Mesenchymal stem cell (in vitro differentiated cells and primary cell): ENCODE measurements at regions not wholly inside any gene's neighbourhood (a gene's known extent, or its start where the extent isn't known, plus 50 kb on each side); places are given as distances from the start of the nearest gene placed in this dataset.

Source experiments
- DNase-seq: peaks from one replicate; pipeline ENCODE4 v3.0.0-alpha.2; 2013
- H2AFZ ChIP-seq: one replicate; pipeline ENCODE4 v1.6.1; 2013; ENCODE audit warnings: low read depth, mild to moderate bottlenecking, control low read depth, inconsistent platforms, low read length, moderate library complexity
- H2AK5ac ChIP-seq: 2 replicates; pipeline ENCODE4 v1.6.1; 2013; ENCODE audit warnings: low read length, moderate library complexity, mild to moderate bottlenecking, inconsistent platforms; ENCODE audit not compliant: severe bottlenecking
- H2BK120ac ChIP-seq: one replicate; pipeline ENCODE4 v1.6.1; 2013; ENCODE audit warnings: low read depth, mild to moderate bottlenecking, inconsistent platforms, low read length, moderate library complexity
- H2BK12ac ChIP-seq, 2 experiments: one replicate each; pipeline ENCODE4 v1.6.1; 2013; ENCODE audit warnings: inconsistent platforms in 2 of 2, low read length in 2 of 2, mild to moderate bottlenecking in 2 of 2, moderate library complexity in 2 of 2, control low read depth in 1 of 2
- H2BK15ac ChIP-seq: one replicate; pipeline ENCODE4 v1.6.1; 2013; ENCODE audit warnings: mild to moderate bottlenecking, low read depth, inconsistent platforms; ENCODE audit not compliant: poor library complexity, severe bottlenecking
- H2BK5ac ChIP-seq: 2 replicates; pipeline ENCODE4 v1.6.1; 2013; ENCODE audit warnings: low read depth, mild to moderate bottlenecking, low read length, control low read depth, inconsistent platforms; ENCODE audit not compliant: poor library complexity, severe bottlenecking
- H3K14ac ChIP-seq, 2 experiments: one replicate each; pipeline ENCODE4 v1.6.1; 2013; ENCODE audit warnings: inconsistent platforms in 2 of 2, low read length in 2 of 2, control low read depth in 1 of 2, mild to moderate bottlenecking in 1 of 2, moderate library complexity in 1 of 2
- H3K18ac ChIP-seq, 2 experiments: one replicate each; pipeline ENCODE4 v1.6.1; 2013; ENCODE audit warnings: inconsistent platforms in 2 of 2, low read length in 2 of 2, control low read depth in 1 of 2, low read depth in 1 of 2, mild to moderate bottlenecking in 1 of 2
- H3K23ac ChIP-seq, 2 experiments: one replicate each; pipeline ENCODE4 v1.6.1; 2013; ENCODE audit warnings: inconsistent platforms in 2 of 2, low read length in 2 of 2, mild to moderate bottlenecking in 2 of 2, moderate library complexity in 2 of 2, control low read depth in 1 of 2
- H3K27ac ChIP-seq: 2 replicates; pipeline ENCODE4 v1.5.1; 2013; ENCODE audit warnings: mild to moderate bottlenecking, moderate library complexity, low read length, control low read depth, inconsistent platforms; ENCODE audit not compliant: poor library complexity, severe bottlenecking
- H3K27me3 ChIP-seq, 2 experiments: 2 replicates each; pipeline versions ENCODE4 v1.6.1 to v1.7.0; 2013; ENCODE audit warnings: low read length in 2 of 2, mild to moderate bottlenecking in 2 of 2, moderate library complexity in 2 of 2, control low read depth in 1 of 2, inconsistent platforms in 1 of 2; ENCODE audit not compliant: control insufficient read depth in 1 of 2, insufficient read depth in 1 of 2
- H3K36me3 ChIP-seq, 2 experiments: 2 replicates each; pipeline versions ENCODE4 v1.6.1 to v1.7.0; 2013; ENCODE audit warnings: low read length in 2 of 2, control low read depth in 1 of 2, inconsistent platforms in 1 of 2, low read depth in 1 of 2, mild to moderate bottlenecking in 1 of 2; ENCODE audit not compliant: insufficient read depth in 2 of 2, control insufficient read depth in 1 of 2
- H3K4ac ChIP-seq, 2 experiments: one replicate each; pipeline ENCODE4 v1.6.1; 2013; ENCODE audit warnings: inconsistent platforms in 2 of 2, low read length in 2 of 2, mild to moderate bottlenecking in 2 of 2, moderate library complexity in 2 of 2, control low read depth in 1 of 2, low read depth in 1 of 2
- H3K4me1 ChIP-seq: 2 replicates; pipeline ENCODE4 v1.6.1; 2013; ENCODE audit warnings: low read depth, low read length, control low read depth; ENCODE audit not compliant: control insufficient read depth, insufficient read depth
- H3K4me2 ChIP-seq: 2 replicates; pipeline ENCODE4 v1.6.1; 2013; ENCODE audit warnings: low read length, mild to moderate bottlenecking, inconsistent platforms; ENCODE audit not compliant: poor library complexity, severe bottlenecking
- H3K4me3 ChIP-seq, 2 experiments: 2 replicates each; pipeline versions ENCODE4 v1.5.1 to v1.7.0; 2013; ENCODE audit warnings: low read length in 2 of 2, mild to moderate bottlenecking in 2 of 2, control low read depth in 1 of 2, low read depth in 1 of 2; ENCODE audit not compliant: insufficient read depth in 1 of 2
- H3K79me1 ChIP-seq: replicated peaks from 2 replicates; pipeline ENCODE4 v1.6.1; 2013; ENCODE audit warnings: mild to moderate bottlenecking, control low read depth, low read length, inconsistent platforms; ENCODE audit not compliant: poor library complexity, severe bottlenecking
- H3K9ac ChIP-seq: 2 replicates; pipeline ENCODE4 v1.7.0; 2013; ENCODE audit warnings: mild to moderate bottlenecking, low read length, moderate library complexity
- H3K9me3 ChIP-seq: 2 replicates; pipeline ENCODE4 v1.7.0; 2013; ENCODE audit warnings: mild to moderate bottlenecking, low read length; ENCODE audit not compliant: control insufficient read depth
- H4K8ac ChIP-seq: one replicate; pipeline ENCODE4 v1.6.1; 2013; ENCODE audit warnings: inconsistent platforms, mild to moderate bottlenecking, low read length, moderate library complexity
- H4K91ac ChIP-seq: one replicate; pipeline ENCODE4 v1.6.1; 2013; ENCODE audit warnings: mild to moderate bottlenecking, low read length, inconsistent platforms
- WGBS: methylation state at CpG from one replicate; pipeline ENCODE4 v1.1.7; 2013; ENCODE audit warnings: mixed read lengths; 5-methylcytosine and 5-hydroxymethylcytosine counted together

DNA sequence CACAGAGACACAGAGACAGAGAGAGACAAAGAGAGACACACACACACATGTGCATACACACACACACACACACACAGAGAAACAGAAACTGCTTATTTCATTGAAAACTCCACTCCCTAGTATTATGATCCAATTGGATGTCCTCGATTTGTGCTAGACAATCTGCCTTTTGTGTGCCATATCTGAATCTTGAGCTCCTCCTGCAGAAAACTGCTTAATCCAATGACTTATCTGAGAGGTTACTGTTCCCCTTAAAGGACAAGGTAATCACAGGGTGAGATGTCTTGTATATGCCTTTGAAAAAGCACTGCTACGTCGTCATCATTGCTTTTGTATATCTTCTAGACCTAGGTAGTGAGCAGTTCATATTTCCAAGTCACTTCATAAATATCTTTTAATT, 371.5 kb downstream of the LRIG3 start:
- no peaks in the 10 kb centered on the region for H3K27me3 ChIP-seq
- H3K18ac ChIP-seq = no peak overlapping the region
- H2BK12ac ChIP-seq = peak overlapping the region in 1 of 2 experiments; percentile 43
- H3K23ac ChIP-seq = no peak overlapping the region
- no peak overlapping the region for H3K9ac ChIP-seq
- H2BK120ac ChIP-seq = no peak overlapping the region
- H3K36me3 ChIP-seq = no peaks in the 10 kb centered on the region
- H3K79me1 ChIP-seq = no peaks in the 10 kb centered on the region
- no peak overlapping the region for H3K4me2 ChIP-seq
- H2AFZ ChIP-seq = no peak overlapping the region
- H3K14ac ChIP-seq = no peak overlapping the region
- H4K91ac ChIP-seq = no peak overlapping the region
- H4K8ac ChIP-seq = no peak overlapping the region
- H3K4me3 ChIP-seq = no peak overlapping the region
- H2BK15ac ChIP-seq = no peak overlapping the region
- no peak overlapping the region for H2AK5ac ChIP-seq
- WGBS = 91% methylated on average over 3 of the region's 3 CpGs
- H3K9me3 ChIP-seq = no peaks in the 10 kb centered on the region
- no peak overlapping the region for H3K4ac ChIP-seq
- DNase-seq = no peak
- no peaks in the 10 kb centered on the region for H3K4me1 ChIP-seq
- no peak overlapping the region for H2BK5ac ChIP-seq
- no peak overlapping the region for H3K27ac ChIP-seq

DNA sequence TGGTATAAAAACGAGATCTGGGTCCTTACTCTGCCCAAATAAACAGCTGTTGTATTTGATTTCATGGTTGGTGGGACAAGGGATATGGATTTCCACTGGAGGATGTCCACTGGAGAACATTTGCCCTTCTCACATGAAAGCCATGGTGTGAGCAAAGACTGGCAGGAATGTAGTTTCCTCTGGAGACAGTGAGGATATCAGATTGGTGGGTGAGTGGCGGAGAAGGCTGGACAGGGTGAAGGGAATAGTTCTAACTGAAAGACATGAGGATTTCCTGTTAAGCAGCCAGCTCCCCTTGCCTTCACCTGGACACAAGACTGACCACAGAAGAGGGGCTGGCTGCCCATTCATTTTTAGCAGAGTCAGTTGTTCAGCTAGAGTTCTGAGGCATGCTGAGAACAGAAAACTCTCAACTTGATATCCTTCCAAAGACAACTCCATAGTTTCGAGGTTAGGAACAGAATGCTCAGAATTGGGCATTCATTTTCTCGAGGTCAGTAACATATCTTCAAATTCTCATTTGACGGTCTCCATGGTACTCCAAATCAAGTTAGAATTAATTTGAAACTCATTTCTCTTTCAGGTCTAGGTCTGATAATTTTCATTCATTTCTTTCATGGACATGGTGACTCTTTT, 365.7 kb downstream of the LRIG3 start:
- H3K36me3 ChIP-seq = no peaks in the 10 kb centered on the region
- no peak overlapping the region for H3K14ac ChIP-seq
- no peak overlapping the region for H4K8ac ChIP-seq
- H2AK5ac ChIP-seq = no peak overlapping the region
- H2BK5ac ChIP-seq = no peak overlapping the region
- DNase-seq = no peak
- no peak overlapping the region for H3K4ac ChIP-seq
- no peak overlapping the region for H2BK15ac ChIP-seq
- H3K4me3 ChIP-seq = no peak overlapping the region
- H3K9ac ChIP-seq = no peak overlapping the region
- H3K9me3 ChIP-seq = no peaks in the 10 kb centered on the region
- no peak overlapping the region for H3K27ac ChIP-seq
- H3K18ac ChIP-seq = no peak overlapping the region
- H3K79me1 ChIP-seq = no peaks in the 10 kb centered on the region
- peak overlapping the region in 1 of 2 experiments; percentile 84 for H2BK12ac ChIP-seq
- H3K27me3 ChIP-seq = no peaks in the 10 kb centered on the region
- no peak overlapping the region for H4K91ac ChIP-seq
- H3K23ac ChIP-seq = no peak overlapping the region
- no peak overlapping the region for H2BK120ac ChIP-seq
- WGBS = 93% methylated on average over 4 of the region's 5 CpGs
- H3K4me2 ChIP-seq = no peak overlapping the region
- H3K4me1 ChIP-seq = peaks cover 4% of the 10 kb centered on the region
- no peak overlapping the region for H2AFZ ChIP-seq

DNA sequence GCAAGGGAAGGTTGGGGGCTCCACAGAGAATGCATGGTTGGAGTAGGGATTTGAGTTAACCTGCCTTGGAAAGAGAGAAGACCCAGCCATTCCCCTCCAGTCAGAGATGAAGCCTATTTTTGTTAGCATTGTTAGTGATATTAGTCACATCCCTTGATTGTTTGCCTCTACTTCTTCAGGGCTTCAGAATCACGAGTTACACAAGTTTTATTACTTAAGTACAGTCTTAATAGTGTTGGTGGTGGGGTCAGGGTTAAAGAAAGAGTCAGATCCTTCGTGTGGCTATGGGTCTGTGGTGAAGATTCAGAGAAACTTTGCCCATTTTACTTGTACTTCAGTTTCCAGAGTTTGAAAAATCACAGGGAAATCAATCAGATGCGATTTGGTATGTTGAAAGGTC, 363.1 kb downstream of the LRIG3 start:
- H3K9ac ChIP-seq = peak overlapping the region; percentile 74
- no peak overlapping the region for H3K4me3 ChIP-seq
- H3K4ac ChIP-seq = peak overlapping the region in 1 of 2 experiments; percentile 22
- peak; percentile 88 for DNase-seq
- H2AK5ac ChIP-seq = peak overlapping the region; percentile 40
- no peak overlapping the region for H2BK15ac ChIP-seq
- no peak overlapping the region for H3K14ac ChIP-seq
- 19% methylated on average over 2 of the region's 3 CpGs for WGBS
- H2BK12ac ChIP-seq = peak overlapping the region in 1 of 2 experiments; percentile 69
- peak overlapping the region; percentile 23 for H2BK120ac ChIP-seq
- H3K4me1 ChIP-seq = peaks cover 4% of the 10 kb centered on the region
- no peak overlapping the region for H2AFZ ChIP-seq
- H3K27ac ChIP-seq = peak overlapping the region; percentile 78
- no peaks in the 10 kb centered on the region for H3K9me3 ChIP-seq
- H3K27me3 ChIP-seq = no peaks in the 10 kb centered on the region
- H3K36me3 ChIP-seq = no peaks in the 10 kb centered on the region
- H4K91ac ChIP-seq = no peak overlapping the region
- H3K79me1 ChIP-seq = no peaks in the 10 kb centered on the region
- no peak overlapping the region for H2BK5ac ChIP-seq
- no peak overlapping the region for H4K8ac ChIP-seq
- H3K4me2 ChIP-seq = no peak overlapping the region
- H3K18ac ChIP-seq = peak overlapping the region; percentile 34 to 86
- H3K23ac ChIP-seq = no peak overlapping the region

DNA sequence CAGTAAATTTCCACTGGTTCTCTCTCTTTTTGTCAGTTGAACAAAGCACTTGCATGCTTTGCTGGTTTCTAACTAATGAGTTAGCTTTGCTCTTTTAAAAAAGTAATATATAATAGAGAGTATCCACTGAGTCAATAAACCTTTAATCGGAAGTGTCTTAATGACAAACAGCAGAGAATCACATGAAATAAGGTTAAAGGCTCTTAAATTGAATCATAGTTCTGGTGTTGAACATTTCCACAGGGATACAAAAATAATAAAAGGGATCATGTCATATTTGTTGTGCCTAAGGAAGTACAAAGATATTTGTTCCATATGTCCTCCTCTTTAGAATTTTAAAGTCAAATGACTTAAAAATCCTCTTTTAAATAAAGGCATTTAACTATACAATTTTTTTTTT, 362.6 kb downstream of the LRIG3 start:
- H3K14ac ChIP-seq = no peak overlapping the region
- no peaks in the 10 kb centered on the region for H3K9me3 ChIP-seq
- peaks cover 4% of the 10 kb centered on the region for H3K4me1 ChIP-seq
- no peak overlapping the region for H3K4ac ChIP-seq
- no peaks in the 10 kb centered on the region for H3K79me1 ChIP-seq
- no CpG with 5 or more reads among the region's 1 CpG for WGBS
- H3K23ac ChIP-seq = no peak overlapping the region
- no peak overlapping the region for H3K4me2 ChIP-seq
- no peak overlapping the region for H2BK120ac ChIP-seq
- no peaks in the 10 kb centered on the region for H3K36me3 ChIP-seq
- H4K8ac ChIP-seq = no peak overlapping the region
- no peak overlapping the region for H2BK5ac ChIP-seq
- H4K91ac ChIP-seq = no peak overlapping the region
- no peak overlapping the region for H3K4me3 ChIP-seq
- no peak overlapping the region for H2AFZ ChIP-seq
- no peaks in the 10 kb centered on the region for H3K27me3 ChIP-seq
- no peak for DNase-seq
- peak overlapping the region; percentile 78 for H3K27ac ChIP-seq
- H2AK5ac ChIP-seq = no peak overlapping the region
- no peak overlapping the region for H3K18ac ChIP-seq
- no peak overlapping the region for H2BK12ac ChIP-seq
- H3K9ac ChIP-seq = peak overlapping the region; percentile 74
- no peak overlapping the region for H2BK15ac ChIP-seq
